GM19455 (cell line): ENCODE measurements at regions not wholly inside any gene's neighbourhood (a gene's known extent, or its start where the extent isn't known, plus 50 kb on each side); places are given as distances from the start of the nearest gene placed in this dataset.
"Not testable (repeated sequence)": the region's sequence is repeated elsewhere in the genome, so short reads cannot be mapped to it uniquely, and the experiment has no call there.

Experiments
- ATAC-seq: cut with Tn5 transposase; IDR thresholded peaks from one replicate; pipeline ENCODE4 v1.9.1; 2021; ENCODE audit not compliant: unreplicated experiment

- ATAC-seq: no peak
Measured at GRCh38 chr3:95710684-95711083, 1103.7 kb upstream of the EPHA6 start.

GRCh38 chr3:95711789-95712188 lies 1102.6 kb upstream of the EPHA6 start:
- no peak for ATAC-seq

GRCh38 chr3:95715128-95715527 lies 1099.3 kb upstream of the EPHA6 start:
- no peak for ATAC-seq

- ATAC-seq: no peak
Measured at GRCh38 chr3:95717048-95717447, 1097.3 kb upstream of the EPHA6 start.

- no peak for ATAC-seq
Measured at GRCh38 chr3:95718168-95718567, 1096.2 kb upstream of the EPHA6 start.

- no peak for ATAC-seq
Measured at GRCh38 chr3:95719481-95719880, 1094.9 kb upstream of the EPHA6 start.

- no peak for ATAC-seq
Measured at GRCh38 chr3:95721938-95722337, 1092.5 kb upstream of the EPHA6 start.

- no peak for ATAC-seq
Measured at GRCh38 chr3:95725770-95726169, 1088.6 kb upstream of the EPHA6 start.

GRCh38 chr3:95731753-95732152 lies 1082.6 kb upstream of the EPHA6 start:
- ATAC-seq: no peak

- ATAC-seq: no peak
Measured at GRCh38 chr3:95733336-95733735, 1081.1 kb upstream of the EPHA6 start.

- no peak for ATAC-seq
Measured at GRCh38 chr3:95738045-95738444, 1076.3 kb upstream of the EPHA6 start.

- ATAC-seq: not testable (repeated sequence)
Measured at GRCh38 chr3:95744896-95745295, 1069.5 kb upstream of the EPHA6 start.

- no peak for ATAC-seq
Measured at GRCh38 chr3:95750097-95750496, 1064.3 kb upstream of the EPHA6 start.

- no peak for ATAC-seq
Measured at GRCh38 chr3:95751509-95751908, 1062.9 kb upstream of the EPHA6 start.

GRCh38 chr3:95752199-95752598 lies 1062.2 kb upstream of the EPHA6 start:
- no peak for ATAC-seq

- ATAC-seq: no peak
Measured at GRCh38 chr3:95758707-95759106, 1055.7 kb upstream of the EPHA6 start.

- no peak for ATAC-seq
Measured at GRCh38 chr3:95759614-95760301, 1054.6 kb upstream of the EPHA6 start.

GRCh38 chr3:95775486-95776094 lies 1038.8 kb upstream of the EPHA6 start:
- no peak for ATAC-seq

GRCh38 chr3:95781598-95781997 lies 1032.8 kb upstream of the EPHA6 start:
- no peak for ATAC-seq

GRCh38 chr3:95789111-95789510 lies 1025.3 kb upstream of the EPHA6 start:
- ATAC-seq: no peak

- ATAC-seq: no peak
Measured at GRCh38 chr3:95797081-95797480, 1017.3 kb upstream of the EPHA6 start.

GRCh38 chr3:95798628-95799027 lies 1015.8 kb upstream of the EPHA6 start:
- no peak for ATAC-seq

GRCh38 chr3:95810462-95810861 lies 1003.9 kb upstream of the EPHA6 start:
- no peak for ATAC-seq
